IMR-90 (cell line): ENCODE measurements at regions not wholly inside any gene's neighbourhood (a gene's known extent, or its start where the extent isn't known, plus 50 kb on each side); places are given as distances from the start of the nearest gene placed in this dataset.

Source experiments
- ATAC-seq: fragments of 200-7000 bp; cut with Tn5 transposase; 2 replicates; pipeline ENCODE4 v1.9.1; 2020; ENCODE audit warnings: low read depth, mild to moderate bottlenecking, moderate library complexity
- BruUV-seq: library from RNA; stranded (reverse); fragments of 400-500 nt; replicated peaks from 2 replicates; lab custom pipeline; 2021; lab: Mats Ljungman, UMichigan
- CTCF ChIA-PET: fragments of 300-600 bp; formaldehyde crosslinking; extraction: SDS; loops from one replicate; lab custom pipeline; 2021; ENCODE audit warnings: antibody characterized with exemption; lab: Yijun Ruan, JAX
- POLR2A ChIA-PET: fragments of 300-600 bp; sonication (Branson Sonifier 250); formaldehyde crosslinking; loops from one replicate; lab custom pipeline; 2022; ENCODE audit warnings: antibody characterized with exemption; ENCODE audit not compliant: unreplicated experiment; lab: Charles Lee
- DNase-seq: peaks from one replicate; pipeline ENCODE4 v3.0.0; 2013
- H2AFZ ChIP-seq: replicated peaks from 2 replicates; pipeline ENCODE3; 2013; ENCODE audit warnings: low read length, mild to moderate bottlenecking; ENCODE audit not compliant: poor library complexity
- H2AK5ac ChIP-seq: 2 replicates; pipeline ENCODE4 v1.6.1; 2013; ENCODE audit warnings: low read depth, low read length, inconsistent platforms
- H2AK9ac ChIP-seq: replicated peaks from 2 replicates; pipeline ENCODE3; 2013; ENCODE audit warnings: mild to moderate bottlenecking, low read depth, low read length, moderate library complexity; ENCODE audit not compliant: poor library complexity
- H2BK120ac ChIP-seq: 2 replicates; pipeline ENCODE4 v1.6.1; 2013; ENCODE audit warnings: low read depth, low read length, inconsistent platforms
- H2BK15ac ChIP-seq: 3 replicates; pipeline ENCODE4 v1.6.1; 2013; ENCODE audit warnings: low read depth, low read length, inconsistent platforms
- H2BK20ac ChIP-seq: 2 replicates; pipeline ENCODE4 v1.6.1; 2013; ENCODE audit warnings: low read depth, mild to moderate bottlenecking, inconsistent platforms, low read length, moderate library complexity
- H2BK5ac ChIP-seq: 2 replicates; pipeline ENCODE4 v1.6.1; 2013; ENCODE audit warnings: mild to moderate bottlenecking, low read depth, low read length, inconsistent platforms; ENCODE audit not compliant: poor library complexity, severe bottlenecking
- H3K14ac ChIP-seq: replicated peaks from 2 replicates; pipeline ENCODE4 v1.6.1; 2013; ENCODE audit warnings: low read depth, low read length, inconsistent platforms
- H3K18ac ChIP-seq: 2 replicates; pipeline ENCODE4 v1.6.1; 2013; ENCODE audit warnings: low read depth, low read length, control low read depth
- H3K23ac ChIP-seq: 2 replicates; pipeline ENCODE4 v1.6.1; 2013; ENCODE audit warnings: low read depth, low read length, inconsistent platforms
- H3K27ac ChIP-seq: 2 replicates; pipeline ENCODE4 v1.5.1; 2013; ENCODE audit warnings: mild to moderate bottlenecking, control low read depth, low read length; ENCODE audit not compliant: insufficient read depth
- H3K27me3 ChIP-seq: 2 replicates; pipeline ENCODE4 v1.6.1; 2013; ENCODE audit warnings: low read length; ENCODE audit not compliant: control insufficient read depth, insufficient read depth
- H3K36me3 ChIP-seq: 2 replicates; pipeline ENCODE4 v1.6.1; 2013; ENCODE audit warnings: low read length, mixed read lengths; ENCODE audit not compliant: control insufficient read depth, insufficient read depth
- H3K4ac ChIP-seq: 2 replicates; pipeline ENCODE4 v1.6.1; 2013; ENCODE audit warnings: low read depth, low read length, inconsistent platforms
- H3K4me1 ChIP-seq: 2 replicates; pipeline ENCODE4 v1.6.1; 2013; ENCODE audit warnings: low read length, mixed read lengths; ENCODE audit not compliant: control insufficient read depth, insufficient read depth
- H3K4me2 ChIP-seq: 2 replicates; pipeline ENCODE4 v1.6.1; 2013; ENCODE audit warnings: low read depth, mild to moderate bottlenecking, control low read depth, low read length, moderate library complexity
- H3K4me3 ChIP-seq: 2 replicates; pipeline ENCODE4 v1.5.1; 2013; ENCODE audit warnings: low read depth, mild to moderate bottlenecking, control low read depth, low read length, moderate library complexity; ENCODE audit not compliant: insufficient read depth
- H3K56ac ChIP-seq: 2 replicates; pipeline ENCODE4 v1.6.1; 2013; ENCODE audit warnings: low read length, inconsistent platforms; ENCODE audit not compliant: insufficient read depth; ENCODE audit errors: extremely low read depth
- H3K79me1 ChIP-seq, 2 experiments: 2 replicates each; pipeline ENCODE4 v1.6.1; 2013; ENCODE audit warnings: low read length in 2 of 2, inconsistent platforms in 1 of 2, low read depth in 1 of 2
- H3K9ac ChIP-seq: 2 replicates; pipeline ENCODE4 v1.6.1; 2013; ENCODE audit warnings: low read depth, low read length, control low read depth
- H3K9me1 ChIP-seq: 2 replicates; pipeline ENCODE4 v1.6.1; 2013; ENCODE audit warnings: low read length, inconsistent platforms; ENCODE audit not compliant: insufficient read depth
- H3K9me3 ChIP-seq: 2 replicates; pipeline ENCODE4 v1.6.1; 2013; ENCODE audit warnings: low read length; ENCODE audit not compliant: control insufficient read depth, insufficient read depth
- H4K20me1 ChIP-seq: 2 replicates; pipeline ENCODE4 v1.6.1; 2013; ENCODE audit warnings: low read length, inconsistent platforms; ENCODE audit not compliant: insufficient read depth
- H4K5ac ChIP-seq: 2 replicates; pipeline ENCODE4 v1.6.1; 2013; ENCODE audit warnings: mild to moderate bottlenecking, low read depth, low read length, control low read depth
- H4K8ac ChIP-seq, 2 experiments: 2 replicates each; pipeline ENCODE4 v1.6.1; 2013; ENCODE audit warnings: low read depth in 2 of 2, low read length in 2 of 2, control low read depth in 1 of 2, inconsistent platforms in 1 of 2
- H4K91ac ChIP-seq: 2 replicates; pipeline ENCODE4 v1.6.1; 2013; ENCODE audit warnings: low read depth, low read length, inconsistent platforms; ENCODE audit not compliant: insufficient read depth
- CHD1 ChIP-seq: IDR thresholded peaks from 2 replicates; pipeline ENCODE4 v1.6.1; 2012; ENCODE audit warnings: low read depth, low read length, improper control_type of control experiment
- MAZ ChIP-seq: IDR thresholded peaks from 2 replicates; pipeline ENCODE4 v1.6.1; 2012; ENCODE audit warnings: low read depth, mild to moderate bottlenecking, low read length, improper control_type of control experiment, moderate library complexity, borderline replicate concordance
- MXI1 ChIP-seq: IDR thresholded peaks from 2 replicates; pipeline ENCODE4 v1.6.1; 2012; ENCODE audit warnings: low read depth, mild to moderate bottlenecking, low read length, moderate library complexity, borderline replicate concordance
- POLR2A ChIP-seq: IDR thresholded peaks from 2 replicates; pipeline ENCODE4 v1.6.1; 2012; ENCODE audit warnings: mild to moderate bottlenecking, low read depth, low read length
- SMC3 ChIP-seq: fragments of 150-350 bp; IDR thresholded peaks from 2 replicates; pipeline ENCODE4 v1.6.1; 2016; ENCODE audit warnings: low read depth, mild to moderate bottlenecking, antibody characterized with exemption, low read length, moderate library complexity
- USF2 ChIP-seq: fragments of 150-350 bp; IDR thresholded peaks from 2 replicates; pipeline ENCODE4 v1.6.1; 2017; ENCODE audit warnings: mild to moderate bottlenecking, antibody characterized with exemption, low read length, low read depth
- WGBS, 2 experiments: methylation state at CpG; one replicate each; pipeline versions ENCODE4 v1.1.5 to v1.1.7; 2013; ENCODE audit warnings: missing lambda C conversion rate in 2 of 2; ENCODE audit not compliant: insufficient read length in 1 of 2; ENCODE audit errors: extremely low coverage in 2 of 2; 5-methylcytosine and 5-hydroxymethylcytosine counted together
- dilution Hi-C: fragments of 300-500 bp; cut with HindIII; formaldehyde crosslinking; loops from one replicate; pipeline ENCODE4 v1.14.3; 2018; ENCODE audit warnings: low sequenced_read_pairs; ENCODE audit not compliant: unreplicated experiment
- in situ Hi-C: fragments of 300-500 bp; cut with MboI; formaldehyde crosslinking; loops from 3 replicates; pipeline ENCODE4 v1.14.3; 2019; ENCODE audit warnings: low sequenced_read_pairs, inconsistent platforms, mixed read lengths
- intact Hi-C: fragments of 100-400 bp; cut with micrococcal nuclease; formaldehyde crosslinking; loops from 2 replicates; pipeline ENCODE4 v1.10.0; 2022

- Histone ChIP-seq H3K27me3 (no peaks in the 10 kb centered on the region), H3K4me2 (no peak overlapping the region), H3K4ac (no peak overlapping the region), H3K18ac (no peak overlapping the region), H4K91ac (no peak overlapping the region), H2BK20ac (no peak overlapping the region), H3K9me3 (no peaks in the 10 kb centered on the region), H2BK5ac (no peak overlapping the region), H4K8ac (no peak overlapping the region), H2BK120ac (no peak overlapping the region), H3K23ac (no peak overlapping the region), H3K56ac (no peak overlapping the region), H3K36me3 (no peaks in the 10 kb centered on the region), H3K27ac (no peak overlapping the region), H3K9ac (no peak overlapping the region), H3K79me1 (no peaks in the 10 kb centered on the region), H3K4me3 (no peak overlapping the region), H2BK15ac (0 out of 3 replicates have a peak overlapping the region, but pooled peaks have one; percentile 9), H3K9me1 (peaks cover 4% of the 10 kb centered on the region), H2AK5ac (no peak overlapping the region), H2AFZ (no peak overlapping the region), H4K20me1 (no peaks in the 10 kb centered on the region), H3K4me1 (peaks cover 9% of the 10 kb centered on the region; the same call in 1 of the 2 replicates), H2AK9ac (no peak overlapping the region), H3K14ac (no peak overlapping the region), H4K5ac (no peak overlapping the region)
- ChIA-PET CTCF (no interaction called here), POLR2A (no interaction called here)
- DNase-seq (no peak), ATAC-seq (no peak)
- dilution Hi-C loops = no loop called here
- WGBS, 2 experiments = no CpG with 5 or more reads among the region's 3 CpGs
- intact Hi-C loops = no loop called here
- BruUV-seq = no TSS peak
- in situ Hi-C loops = no loop called here
- TF ChIP-seq MXI1 (no peak), MAZ (no peak), POLR2A (no peak), SMC3 (no peak), CHD1 (no peak), USF2 (no peak)
Observed at GRCh38 chr5:33275391-33275790, 165.4 kb upstream of the TARS1 start.
